Activated T-cell treated with anti-CD3 and anti-CD28 coated beads for 48 hours (primary cell): ENCODE measurements at regions not wholly inside any gene's neighbourhood (a gene's known extent, or its start where the extent isn't known, plus 50 kb on each side); places are given as distances from the start of the nearest gene placed in this dataset.

ENCODE experiments used
- DNase-seq: peaks from one replicate; pipeline ENCODE4 v3.0.0-alpha.2; 2020; ENCODE audit warnings: low read depth

GRCh38 chr11:38282718-38283117 is 1684.7 kb upstream of the RAG2 start:
- no peak for DNase-seq

DNA sequence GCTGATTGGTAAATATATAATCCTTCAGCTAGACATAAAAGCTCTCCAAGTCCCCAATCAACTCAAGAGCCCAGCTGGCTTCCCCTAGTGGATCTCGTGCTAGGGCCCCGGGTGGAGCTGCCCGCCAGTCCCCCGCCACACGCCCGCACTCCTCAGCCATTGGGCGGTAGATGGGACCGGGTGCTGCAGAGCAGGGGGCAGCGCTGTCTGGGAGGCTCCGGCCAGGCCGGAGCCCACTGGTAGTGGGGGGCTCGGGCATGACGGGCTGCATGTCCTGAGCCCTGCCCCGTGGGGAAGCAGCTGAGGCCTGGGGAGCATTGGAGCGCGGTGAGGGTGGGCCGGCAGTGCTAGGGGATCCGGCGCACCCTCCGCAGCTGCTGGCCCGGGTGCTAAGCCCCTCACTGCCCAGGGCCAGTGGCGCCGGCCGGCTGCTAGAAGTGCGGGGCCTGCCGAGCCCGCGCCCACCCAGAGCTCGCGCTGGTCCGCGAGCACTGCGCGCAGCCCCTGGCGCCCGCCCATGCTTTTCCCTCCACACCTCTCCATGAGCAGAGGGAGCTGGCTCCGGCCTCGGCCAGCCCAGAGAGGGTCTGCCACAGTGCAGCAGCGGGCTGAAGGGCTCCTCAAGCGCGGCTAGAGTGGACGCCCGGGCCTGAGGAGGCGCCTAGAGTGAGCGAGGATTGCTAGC is 1680.6 kb upstream of the RAG2 start:
- no peak for DNase-seq

GRCh38 chr11:38274031-38274430 is 1676.0 kb upstream of the RAG2 start:
- DNase-seq = no peak

DNA sequence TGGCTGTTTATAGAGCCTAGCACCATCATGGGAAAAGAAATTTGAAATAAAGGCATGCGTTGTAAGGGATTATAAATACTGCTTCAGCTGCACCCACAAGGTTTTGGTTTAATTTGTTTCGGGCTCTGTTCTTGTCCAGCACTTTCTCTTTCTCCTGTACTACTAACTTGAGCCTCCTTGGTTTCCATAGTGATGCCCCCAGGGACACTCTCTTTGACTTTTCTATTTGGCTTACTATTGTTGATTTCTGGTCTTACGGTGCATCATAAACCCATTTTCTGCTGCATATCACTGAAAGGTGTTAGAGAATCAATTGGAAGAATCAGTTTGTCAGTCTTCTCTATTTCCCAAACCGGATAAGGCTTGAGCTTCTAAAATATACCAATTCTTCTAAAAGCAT is 1674.3 kb upstream of the RAG2 start:
- DNase-seq = no peak

- no peak for DNase-seq
Observed at GRCh38 chr11:38266691-38267090, 1668.7 kb upstream of the RAG2 start.

GRCh38 chr11:38256436-38256835 is 1658.4 kb upstream of the RAG2 start:
- DNase-seq = no peak

DNA sequence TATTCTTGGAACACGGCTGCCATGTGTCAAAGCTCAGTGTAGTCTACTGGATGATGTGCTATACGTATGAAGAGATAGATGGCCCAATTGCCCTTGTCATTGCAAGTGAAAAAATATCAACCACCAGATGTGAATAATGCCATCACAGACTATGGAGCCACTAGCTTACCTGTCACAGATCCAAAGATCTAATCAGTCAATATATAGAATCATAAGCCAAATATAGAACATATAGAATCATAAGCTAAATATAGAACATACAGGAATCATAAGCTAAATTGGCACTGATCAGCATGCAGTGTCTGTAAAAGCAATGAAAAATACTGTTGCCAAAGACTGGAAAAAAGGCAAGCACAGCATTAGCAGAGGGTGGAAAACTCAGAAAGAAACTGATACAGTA is 1656.9 kb upstream of the RAG2 start:
- DNase-seq = no peak

- no peak for DNase-seq
Observed at GRCh38 chr11:38252620-38253019, 1654.6 kb upstream of the RAG2 start.

- no peak for DNase-seq
Observed at GRCh38 chr11:38246451-38246850, 1648.4 kb upstream of the RAG2 start.

DNA sequence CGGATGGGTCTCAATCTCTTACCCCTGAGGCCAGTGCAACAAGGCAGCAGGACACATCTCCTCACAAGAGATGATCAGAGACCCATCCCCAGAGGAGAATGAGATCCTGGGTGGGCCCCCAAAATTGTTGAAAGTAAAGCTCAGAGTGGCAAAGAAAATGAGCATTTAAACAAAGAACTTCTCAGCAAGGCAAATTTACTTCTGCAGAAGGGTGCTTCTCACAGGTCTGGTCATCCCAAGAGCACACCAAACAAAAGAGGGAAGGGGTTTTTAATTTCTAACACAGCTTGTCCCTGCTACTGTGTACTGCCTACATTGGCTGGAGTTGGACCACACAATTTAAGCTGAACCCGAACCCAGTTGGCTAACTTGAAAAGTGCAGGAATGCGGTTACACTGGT is 1628.6 kb upstream of the RAG2 start:
- DNase-seq = no peak

DNA sequence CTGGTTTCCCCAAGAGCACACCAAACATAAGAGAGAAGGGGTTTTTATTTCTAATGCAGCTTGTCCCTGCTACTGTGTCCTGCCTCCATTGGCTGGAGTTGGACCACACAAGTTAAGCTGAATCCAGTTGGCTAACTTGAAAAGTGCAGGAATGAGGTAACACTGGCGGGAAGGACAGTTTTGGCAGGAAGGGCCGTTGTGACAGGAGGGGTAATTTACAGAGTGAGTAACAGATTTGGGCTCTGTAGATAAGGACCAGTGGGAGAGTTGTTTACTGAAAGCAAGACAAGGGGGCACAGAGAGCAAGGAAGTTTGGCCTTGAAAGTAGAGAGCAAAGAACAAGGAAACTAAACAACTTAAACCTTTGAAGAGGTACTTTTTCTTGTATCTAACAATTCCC is 1623.3 kb upstream of the RAG2 start:
- DNase-seq = no peak

DNA sequence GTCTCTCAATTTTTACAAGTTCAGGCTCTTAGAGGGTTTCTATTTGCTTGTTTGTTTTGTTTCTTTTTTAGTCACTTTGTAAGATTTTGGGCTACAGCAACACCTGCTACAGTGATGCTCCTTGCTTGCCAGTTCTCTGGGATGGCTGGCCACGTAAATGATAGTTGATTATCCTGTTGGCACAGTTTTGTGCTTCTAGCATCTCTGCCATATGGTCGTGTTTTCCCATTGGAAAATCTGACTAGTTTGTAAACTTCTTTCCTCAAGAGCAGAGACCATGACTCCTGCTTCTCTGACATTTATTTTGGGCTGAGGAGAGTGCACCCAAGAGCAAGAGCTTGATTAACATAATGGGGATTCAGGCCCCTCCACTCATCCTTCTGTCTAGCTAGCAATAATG is 1621.6 kb upstream of the RAG2 start:
- DNase-seq = no peak

DNA sequence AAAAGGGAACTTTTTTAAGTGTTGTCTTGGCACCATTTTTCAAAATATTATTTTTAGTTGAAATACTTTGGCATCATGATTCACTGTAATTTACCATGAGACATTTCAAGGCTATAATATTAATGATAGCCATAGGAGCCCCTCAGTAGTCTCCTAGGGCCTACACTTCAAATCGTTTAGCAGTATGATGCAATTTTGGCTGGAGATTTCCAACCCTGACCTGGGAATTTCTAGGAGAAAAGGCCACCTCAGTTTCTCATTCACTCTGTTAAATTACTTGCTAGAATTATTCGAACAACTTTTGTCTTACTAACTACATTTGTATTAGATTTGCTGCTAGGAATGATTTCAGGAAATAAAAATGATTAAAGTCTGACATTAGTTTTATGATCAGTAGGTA is 1610.9 kb upstream of the RAG2 start:
- no peak for DNase-seq

DNA sequence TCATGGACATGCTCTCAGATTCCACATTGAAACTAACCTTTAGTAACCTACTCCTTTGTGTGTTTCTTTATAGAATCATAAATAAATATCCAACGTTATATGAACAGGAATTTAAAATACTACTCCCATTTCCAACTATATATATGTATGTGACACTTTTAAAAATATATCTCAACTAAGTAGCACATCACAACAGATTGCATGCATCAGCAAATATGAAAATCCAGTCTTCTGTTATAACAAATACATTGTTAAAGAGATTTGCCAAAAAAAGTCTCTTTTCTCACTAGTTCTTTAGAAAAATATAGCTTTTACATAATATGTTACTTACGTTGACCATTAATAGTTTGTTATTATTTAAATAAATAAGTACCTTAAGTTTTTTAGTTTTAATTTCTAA is 1608.6 kb upstream of the RAG2 start:
- DNase-seq = no peak

GRCh38 chr11:38191101-38191500 is 1593.1 kb upstream of the RAG2 start:
- DNase-seq = no peak

- no peak for DNase-seq
Observed at GRCh38 chr11:38182126-38182866, 1584.3 kb upstream of the RAG2 start.

GRCh38 chr11:38176686-38177322 is 1578.8 kb upstream of the RAG2 start:
- DNase-seq = no peak

DNA sequence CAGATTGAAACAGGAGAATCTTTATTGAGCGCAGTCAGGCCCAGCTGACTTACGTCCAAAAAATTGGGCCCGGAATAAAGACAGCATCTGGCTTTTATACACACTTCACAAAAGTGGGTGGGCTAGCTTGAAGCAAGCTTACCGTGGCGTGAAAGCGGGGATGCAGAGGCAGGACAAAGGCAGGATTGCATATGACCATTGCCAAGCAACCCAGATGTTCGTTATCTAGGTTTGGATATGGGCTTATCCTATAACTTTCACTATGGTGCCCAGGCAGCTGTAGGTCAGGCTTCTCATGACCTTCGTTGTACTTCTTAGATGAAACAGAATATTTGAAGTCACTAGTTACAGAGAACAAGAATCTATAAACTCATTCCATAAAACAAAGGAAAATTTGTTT is 1575.6 kb upstream of the RAG2 start:
- DNase-seq = no peak

- no peak for DNase-seq
Observed at GRCh38 chr11:38169286-38169685, 1571.2 kb upstream of the RAG2 start.

DNA sequence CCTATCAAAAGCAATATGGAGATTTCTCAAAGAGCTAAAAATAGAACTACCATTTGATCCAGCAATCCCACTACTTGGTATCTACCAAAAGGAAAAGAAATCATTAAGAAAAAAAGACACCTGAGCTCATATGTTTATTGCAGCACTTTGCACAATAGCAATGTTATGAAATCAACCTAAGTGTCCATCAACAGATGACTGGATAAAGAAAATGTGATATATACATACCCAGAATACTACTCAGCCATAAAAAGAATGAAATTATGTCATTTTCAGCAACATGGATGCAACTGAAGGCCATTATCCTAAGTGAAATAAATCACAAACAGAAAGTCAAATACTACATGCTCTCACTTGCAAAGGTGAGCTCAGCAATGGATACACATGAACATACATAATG is 1565.5 kb upstream of the RAG2 start:
- no peak for DNase-seq

- DNase-seq = no peak
Observed at GRCh38 chr11:38160433-38160832, 1562.4 kb upstream of the RAG2 start.

GRCh38 chr11:38159038-38159437 is 1561.0 kb upstream of the RAG2 start:
- DNase-seq = no peak

- DNase-seq = no peak
Observed at GRCh38 chr11:38156495-38157146, 1558.6 kb upstream of the RAG2 start.
